Tibial nerve (tissue), 4 donors: ENCODE measurements at regions not wholly inside any gene's neighbourhood (a gene's known extent, or its start where the extent isn't known, plus 50 kb on each side); places are given as distances from the start of the nearest gene placed in this dataset.

Experiments
- DNase-seq, 2 donors: peaks; one replicate each; pipeline ENCODE4 v3.0.0-alpha.2; 2019; ENCODE audit warnings: low spot score in 2 of 2
- H3K27ac ChIP-seq, 4 donors: fragments of 200-600 bp; sonication (generic) in 3 of 4; one replicate each; pipeline ENCODE4 v1.5.1; 2017 to 2019; ENCODE audit warnings: mild to moderate bottlenecking in 1 of 4
- H3K27me3 ChIP-seq, 2 donors: fragments of 200-600 bp; sonication (generic) in 1 of 2; one replicate each; pipeline versions ENCODE4 v1.5.1 to v1.6.0; 2017 to 2019
- H3K36me3 ChIP-seq, 3 donors: fragments of 200-600 bp; sonication (generic); one replicate each; pipeline ENCODE4 v1.5.1; 2018 to 2019
- H3K4me1 ChIP-seq, 4 donors: fragments of 200-600 bp; sonication (generic) in 3 of 4; one replicate each; pipeline ENCODE4 v1.5.1; 2017 to 2019
- H3K4me3 ChIP-seq, 4 donors: fragments of 200-600 bp; sonication (generic) in 3 of 4; one replicate each; pipeline ENCODE4 v1.5.1; 2017 to 2019; ENCODE audit warnings: mild to moderate bottlenecking in 1 of 4, moderate library complexity in 1 of 4
- H3K9me3 ChIP-seq, 4 donors: fragments of 200-600 bp; sonication (generic) in 3 of 4; one replicate each; pipeline ENCODE4 v1.5.1; 2017 to 2019
- CTCF ChIP-seq, 5 experiments: fragments of 200-600 bp in 3 of 5; fragments of 450-650 bp in 2 of 5; sonication (generic) in 3 of 5; IDR thresholded peaks; one replicate each; pipeline ENCODE4 v1.5.1; 2016 to 2019; ENCODE audit warnings: antibody characterized with exemption in 5 of 5, mild to moderate bottlenecking in 3 of 5, moderate library complexity in 2 of 5
- EP300 ChIP-seq, 2 donors: sonication (generic); formaldehyde crosslinking; IDR thresholded peaks; one replicate each; pipeline ENCODE4 v1.6.1; 2017; ENCODE audit warnings: antibody characterized with exemption in 2 of 2, mild to moderate bottlenecking in 1 of 2
- POLR2A ChIP-seq, 2 donors: fragments of 450-650 bp; IDR thresholded peaks; one replicate each; pipeline ENCODE4 v1.6.1; 2017; ENCODE audit warnings: antibody characterized with exemption in 2 of 2, mild to moderate bottlenecking in 2 of 2, moderate library complexity in 2 of 2
- WGBS, 2 donors: methylation state at CpG; one replicate each; pipeline ENCODE4 v1.1.5; 2018; 5-methylcytosine and 5-hydroxymethylcytosine counted together

- TF ChIP-seq EP300 (IDR thresholded peaks at IDR 0.05) (no peak), POLR2A (IDR thresholded peaks at IDR 0.05) (no peak), CTCF (IDR thresholded peaks at IDR 0.05) (no peak)
- Histone ChIP-seq H3K36me3 (no peaks in the 10 kb centered on the region), H3K27me3 (no peaks in the 10 kb centered on the region), H3K4me1 (no peaks in the 10 kb centered on the region), H3K4me3 (no peak overlapping the region), H3K9me3 (no peaks in the 10 kb centered on the region), H3K27ac (no peak overlapping the region)
- 86 to 95% methylated on average over 2 of the region's 2 CpGs for WGBS, 2 donors
- DNase-seq, result no peak
Measured at GRCh38 chr10:71038921-71039320, 150.6 kb upstream of the PCBD1 start.

- H3K27me3 ChIP-seq, result no peaks in the 10 kb centered on the region
- no peaks in the 10 kb centered on the region for H3K4me1 ChIP-seq
- no peaks in the 10 kb centered on the region for H3K36me3 ChIP-seq
- WGBS, 2 donors, result 85 to 91% methylated on average over 9 of the region's 9 CpGs
- H3K4me3 ChIP-seq, result no peak overlapping the region
- TF ChIP-seq POLR2A (IDR thresholded peaks at IDR 0.05) (no peak), EP300 (IDR thresholded peaks at IDR 0.05) (no peak), CTCF (IDR thresholded peaks at IDR 0.05) (no peak)
- H3K27ac ChIP-seq, result no peak overlapping the region
- DNase-seq, result no peak
- no peaks in the 10 kb centered on the region for H3K9me3 ChIP-seq
Measured at GRCh38 chr10:71039551-71039950, 151.2 kb upstream of the PCBD1 start.

- Histone ChIP-seq H3K27ac (no peak overlapping the region), H3K36me3 (no peaks in the 10 kb centered on the region), H3K27me3 (no peaks in the 10 kb centered on the region), H3K4me3 (no peak overlapping the region), H3K4me1 (no peaks in the 10 kb centered on the region), H3K9me3 (no peaks in the 10 kb centered on the region)
- TF ChIP-seq EP300 (IDR thresholded peaks at IDR 0.05) (no peak), POLR2A (IDR thresholded peaks at IDR 0.05) (no peak), CTCF (IDR thresholded peaks at IDR 0.05) (no peak)
- no peak for DNase-seq
- WGBS, 2 donors, result 59 to 75% methylated on average over 4 of the region's 4 CpGs
Measured at GRCh38 chr10:71040343-71040742, 152.0 kb upstream of the PCBD1 start.

DNA sequence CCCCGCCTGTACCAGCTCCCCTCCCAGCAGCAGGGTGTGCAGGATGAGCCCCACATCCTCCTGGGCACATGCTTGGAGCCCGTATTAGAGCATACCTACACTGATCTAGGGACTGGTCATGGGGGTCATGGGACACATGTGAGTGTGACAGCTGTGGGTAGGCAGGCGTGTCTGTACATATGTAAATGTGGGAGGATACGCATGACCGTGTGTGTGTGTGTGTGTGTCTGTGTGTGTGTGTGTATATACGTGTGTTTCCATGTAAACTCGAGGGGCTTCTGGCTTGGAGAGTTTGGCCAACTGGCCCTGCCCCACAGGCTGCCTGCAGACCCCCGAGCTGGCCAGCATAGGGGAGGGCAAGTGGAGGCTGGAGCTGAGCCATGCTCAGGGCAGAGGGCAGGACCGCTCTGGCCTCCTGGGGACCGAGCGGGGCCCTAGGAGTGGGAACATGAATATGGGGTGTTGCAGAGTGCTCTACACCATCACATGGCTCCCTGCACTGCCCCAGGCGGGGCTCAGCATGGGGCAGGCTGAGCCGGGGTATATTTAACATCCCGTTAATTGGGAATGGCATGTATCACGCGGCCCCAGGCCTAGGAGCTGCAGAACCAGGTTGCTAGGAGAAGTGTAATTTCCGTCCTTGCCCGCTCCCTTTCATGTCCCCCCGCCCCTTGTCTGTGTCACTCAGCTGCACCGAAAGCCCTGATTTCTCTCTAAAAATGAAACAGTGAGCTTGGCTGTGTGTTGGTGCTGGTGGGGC, 152.7 kb upstream of the PCBD1 start:
- TF ChIP-seq CTCF (IDR thresholded peaks at IDR 0.05), result no peak
- no peak for TF ChIP-seq POLR2A (IDR thresholded peaks at IDR 0.05)
- no peak for TF ChIP-seq EP300 (IDR thresholded peaks at IDR 0.05)
- WGBS, 2 donors, result 60 to 71% methylated on average over 20 of the region's 20 CpGs
- H3K4me1 ChIP-seq, result no peaks in the 10 kb centered on the region
- H3K9me3 ChIP-seq, result no peaks in the 10 kb centered on the region
- H3K27me3 ChIP-seq, result no peaks in the 10 kb centered on the region
- no peak for DNase-seq
- no peak overlapping the region for H3K27ac ChIP-seq
- no peaks in the 10 kb centered on the region for H3K36me3 ChIP-seq
- no peak overlapping the region for H3K4me3 ChIP-seq

DNA sequence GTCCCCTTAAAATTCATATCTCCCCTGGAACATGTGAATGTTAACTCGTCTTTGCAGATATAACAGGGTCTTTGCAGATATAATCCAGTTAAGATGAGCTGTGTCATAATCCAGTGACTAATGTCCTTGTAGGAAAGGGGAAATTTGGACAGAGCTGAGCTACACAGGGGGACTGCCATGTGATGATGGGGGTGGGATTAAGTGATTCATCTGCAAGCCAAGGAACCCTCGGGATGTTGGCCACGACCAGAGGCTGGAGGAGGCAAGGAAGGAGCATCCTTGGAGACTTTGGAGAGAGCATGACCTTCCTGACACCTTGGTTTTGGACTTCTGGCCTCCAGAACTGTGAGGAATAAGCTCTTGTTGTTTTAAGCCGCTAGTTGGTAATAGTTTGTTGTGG, 153.9 kb upstream of the PCBD1 start:
- Histone ChIP-seq H3K27ac (no peak overlapping the region), H3K36me3 (no peaks in the 10 kb centered on the region), H3K27me3 (no peaks in the 10 kb centered on the region), H3K9me3 (no peaks in the 10 kb centered on the region), H3K4me1 (no peaks in the 10 kb centered on the region), H3K4me3 (no peak overlapping the region)
- TF ChIP-seq CTCF (IDR thresholded peaks at IDR 0.05) (no peak), POLR2A (IDR thresholded peaks at IDR 0.05) (no peak), EP300 (IDR thresholded peaks at IDR 0.05) (no peak)
- DNase-seq, result no peak
- 59 to 67% methylated on average over 4 of the region's 4 CpGs for WGBS, 2 donors
